ENCODE measurements at regions not wholly inside any gene's neighbourhood (a gene's known extent, or its start where the extent isn't known, plus 50 kb on each side); places are given as distances from the start of the nearest gene placed in this dataset.

DNA sequence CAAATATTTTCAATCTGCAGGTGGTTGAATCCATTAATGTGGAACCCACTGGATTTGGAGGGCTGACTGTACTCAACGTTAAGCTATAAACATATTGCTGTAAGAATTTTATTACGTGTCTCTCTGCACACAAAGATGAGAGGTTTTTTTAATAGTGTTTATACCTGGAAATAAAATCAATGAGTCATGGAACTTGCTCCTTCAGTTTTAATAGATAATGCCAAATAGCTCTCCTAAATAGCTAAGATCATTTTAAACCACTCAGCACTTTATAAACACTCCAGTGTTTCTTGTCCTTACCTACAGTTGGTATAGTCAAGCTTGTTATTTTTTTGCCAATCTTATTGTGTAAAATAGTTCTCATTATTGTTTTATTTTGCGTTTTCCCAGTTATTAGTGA lies 455.6 kb upstream of the FZD8 start:
- TF ChIP-seq, protein P1, sequence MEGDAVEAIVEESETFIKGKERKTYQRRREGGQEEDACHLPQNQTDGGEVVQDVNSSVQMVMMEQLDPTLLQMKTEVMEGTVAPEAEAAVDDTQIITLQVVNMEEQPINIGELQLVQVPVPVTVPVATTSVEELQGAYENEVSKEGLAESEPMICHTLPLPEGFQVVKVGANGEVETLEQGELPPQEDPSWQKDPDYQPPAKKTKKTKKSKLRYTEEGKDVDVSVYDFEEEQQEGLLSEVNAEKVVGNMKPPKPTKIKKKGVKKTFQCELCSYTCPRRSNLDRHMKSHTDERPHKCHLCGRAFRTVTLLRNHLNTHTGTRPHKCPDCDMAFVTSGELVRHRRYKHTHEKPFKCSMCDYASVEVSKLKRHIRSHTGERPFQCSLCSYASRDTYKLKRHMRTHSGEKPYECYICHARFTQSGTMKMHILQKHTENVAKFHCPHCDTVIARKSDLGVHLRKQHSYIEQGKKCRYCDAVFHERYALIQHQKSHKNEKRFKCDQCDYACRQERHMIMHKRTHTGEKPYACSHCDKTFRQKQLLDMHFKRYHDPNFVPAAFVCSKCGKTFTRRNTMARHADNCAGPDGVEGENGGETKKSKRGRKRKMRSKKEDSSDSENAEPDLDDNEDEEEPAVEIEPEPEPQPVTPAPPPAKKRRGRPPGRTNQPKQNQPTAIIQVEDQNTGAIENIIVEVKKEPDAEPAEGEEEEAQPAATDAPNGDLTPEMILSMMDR (conservative IDR thresholded peaks at IDR 0.05; ENCODE audit: low read depth, low read length) = no peak
- TF ChIP-seq POLR2A (IDR thresholded peaks at IDR 0.05; ENCODE audit: low read depth, low read length) = no peak

Data from IMR-90 (cell line).